Bronchial epithelial cell (primary cell): ENCODE measurements at regions not wholly inside any gene's neighbourhood (a gene's known extent, or its start where the extent isn't known, plus 50 kb on each side); places are given as distances from the start of the nearest gene placed in this dataset.
A peak's percentile ranks its signal among the peaks of the same experiment; 100 is the strongest.
"Not testable (repeated sequence)": the region's sequence is repeated elsewhere in the genome, so short reads cannot be mapped to it uniquely, and the experiment has no call there.

Source experiments
- DNase-seq: peaks from one replicate; pipeline ENCODE4 v3.0.0-alpha.2; 2010; ENCODE audit warnings: low read depth
- FAIRE-seq: peaks from 2 replicates; lab custom pipeline; 2011; peaks lifted over from hg19 to GRCh38; lab: Jason Lieb, UNC
- H3K27me3 ChIP-seq: 2 replicates; pipeline ENCODE4 v1.5.1; 2011; ENCODE audit warnings: low read length; ENCODE audit not compliant: control insufficient read depth, insufficient read depth
- H3K36me3 ChIP-seq: 2 replicates; pipeline ENCODE4 v1.5.1; 2011; ENCODE audit warnings: low read length; ENCODE audit not compliant: control insufficient read depth, insufficient read depth
- H3K4me3 ChIP-seq: 2 replicates; pipeline ENCODE4 v1.5.1; 2011; ENCODE audit warnings: mild to moderate bottlenecking, low read depth, low read length, control low read depth
- TF ChIP-seq, protein P1 (sequence below): IDR thresholded peaks from 2 replicates; pipeline ENCODE4 v1.5.1; 2011; ENCODE audit warnings: mild to moderate bottlenecking, moderate library complexity, low read length, control low read depth, inconsistent platforms; ENCODE audit not compliant: insufficient read depth, severe bottlenecking

DNA sequence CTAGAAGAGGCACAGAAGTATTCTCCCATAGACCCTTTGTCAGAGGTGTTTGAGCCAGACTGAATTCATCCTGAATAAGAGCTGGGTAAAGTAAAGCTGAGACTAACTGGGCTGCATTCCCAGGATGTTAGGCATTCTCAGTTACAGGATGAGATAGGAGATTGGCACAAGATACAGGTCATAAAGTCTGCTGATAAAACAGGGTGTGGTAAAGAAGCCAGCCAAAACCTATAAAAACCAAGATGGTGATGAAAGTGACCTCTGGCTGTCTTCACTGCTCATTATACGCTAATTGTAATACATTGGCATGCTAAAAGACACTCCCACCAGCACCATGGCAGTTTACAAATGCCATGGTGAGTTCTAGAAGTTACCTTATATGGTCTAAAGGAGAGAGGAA is 364.9 kb upstream of the TMEFF2 start:
- DNase-seq: peak; percentile 32
- H3K4me3 ChIP-seq: no peak overlapping the region
- no peak for FAIRE-seq
- TF ChIP-seq, protein P1, sequence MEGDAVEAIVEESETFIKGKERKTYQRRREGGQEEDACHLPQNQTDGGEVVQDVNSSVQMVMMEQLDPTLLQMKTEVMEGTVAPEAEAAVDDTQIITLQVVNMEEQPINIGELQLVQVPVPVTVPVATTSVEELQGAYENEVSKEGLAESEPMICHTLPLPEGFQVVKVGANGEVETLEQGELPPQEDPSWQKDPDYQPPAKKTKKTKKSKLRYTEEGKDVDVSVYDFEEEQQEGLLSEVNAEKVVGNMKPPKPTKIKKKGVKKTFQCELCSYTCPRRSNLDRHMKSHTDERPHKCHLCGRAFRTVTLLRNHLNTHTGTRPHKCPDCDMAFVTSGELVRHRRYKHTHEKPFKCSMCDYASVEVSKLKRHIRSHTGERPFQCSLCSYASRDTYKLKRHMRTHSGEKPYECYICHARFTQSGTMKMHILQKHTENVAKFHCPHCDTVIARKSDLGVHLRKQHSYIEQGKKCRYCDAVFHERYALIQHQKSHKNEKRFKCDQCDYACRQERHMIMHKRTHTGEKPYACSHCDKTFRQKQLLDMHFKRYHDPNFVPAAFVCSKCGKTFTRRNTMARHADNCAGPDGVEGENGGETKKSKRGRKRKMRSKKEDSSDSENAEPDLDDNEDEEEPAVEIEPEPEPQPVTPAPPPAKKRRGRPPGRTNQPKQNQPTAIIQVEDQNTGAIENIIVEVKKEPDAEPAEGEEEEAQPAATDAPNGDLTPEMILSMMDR: no peak
- H3K27me3 ChIP-seq: no peaks in the 10 kb centered on the region
- no peaks in the 10 kb centered on the region for H3K36me3 ChIP-seq

DNA sequence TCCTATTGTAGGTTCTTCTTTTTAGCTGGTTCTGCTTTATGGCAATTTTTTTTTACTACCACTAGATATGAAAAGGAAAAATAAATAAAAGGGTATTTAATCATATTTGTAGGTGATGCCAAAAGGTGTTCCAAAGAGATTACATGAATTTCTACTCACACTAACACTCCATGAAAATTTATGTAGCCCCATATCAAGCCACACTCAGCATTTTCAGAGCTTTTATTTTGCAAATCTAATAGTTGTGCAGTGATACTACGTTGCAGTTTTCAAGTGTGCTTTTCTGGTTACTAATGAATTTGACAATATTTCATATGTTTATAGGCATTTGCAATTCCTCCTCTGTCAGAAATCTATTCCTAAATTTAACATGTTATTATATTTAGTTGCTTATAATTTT is 363.9 kb upstream of the TMEFF2 start:
- FAIRE-seq: no peak
- DNase-seq: no peak
- TF ChIP-seq, protein P1: no peak

DNA sequence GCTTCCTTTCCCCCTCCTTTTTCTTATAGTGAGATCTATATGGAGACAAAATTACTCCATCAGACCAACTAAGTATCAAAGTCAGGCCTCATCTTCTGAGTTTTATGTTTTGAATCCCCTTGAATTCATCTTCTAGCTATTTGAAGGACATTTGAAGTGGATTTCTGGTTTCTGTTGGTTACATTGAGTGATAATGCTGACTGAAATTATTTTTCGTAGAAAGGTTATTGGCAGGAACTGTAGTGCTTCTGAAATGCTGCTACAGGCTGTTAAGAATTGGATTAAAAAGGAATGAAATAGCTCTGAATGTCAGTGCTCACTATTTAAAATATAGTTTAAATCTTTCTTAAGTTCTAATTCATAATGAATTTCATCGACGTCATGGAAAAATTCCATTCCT is 361.0 kb upstream of the TMEFF2 start:
- no peaks in the 10 kb centered on the region for H3K36me3 ChIP-seq
- TF ChIP-seq, protein P1: no peak
- DNase-seq: no peak
- FAIRE-seq: no peak
- H3K27me3 ChIP-seq: no peaks in the 10 kb centered on the region
- no peak overlapping the region for H3K4me3 ChIP-seq

More for the DNA sequence above, 363.9 kb upstream of the TMEFF2 start:
- H3K4me3 ChIP-seq: no peak overlapping the region
- H3K36me3 ChIP-seq: no peaks in the 10 kb centered on the region
- H3K27me3 ChIP-seq: no peaks in the 10 kb centered on the region

DNA sequence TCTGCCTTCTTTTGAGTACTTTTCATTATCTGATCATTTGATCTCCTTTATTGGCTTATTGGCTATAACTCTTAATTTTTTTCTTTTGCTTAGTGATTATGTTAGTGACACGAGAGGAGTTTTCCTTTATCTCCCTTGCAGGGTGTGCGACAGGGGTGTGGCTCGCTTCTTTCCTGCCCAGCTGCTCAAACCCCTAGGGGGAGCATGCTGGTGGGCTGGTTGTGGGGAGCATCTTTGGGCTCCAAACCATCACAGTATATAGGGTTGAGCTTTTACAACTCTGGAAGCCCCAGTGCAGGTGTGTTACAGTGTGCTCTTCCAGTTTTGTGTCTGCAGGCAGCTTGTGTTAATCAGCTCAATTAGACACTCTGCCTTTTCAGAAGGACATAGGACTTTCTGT is 357.0 kb upstream of the TMEFF2 start:
- FAIRE-seq: no peak

DNA sequence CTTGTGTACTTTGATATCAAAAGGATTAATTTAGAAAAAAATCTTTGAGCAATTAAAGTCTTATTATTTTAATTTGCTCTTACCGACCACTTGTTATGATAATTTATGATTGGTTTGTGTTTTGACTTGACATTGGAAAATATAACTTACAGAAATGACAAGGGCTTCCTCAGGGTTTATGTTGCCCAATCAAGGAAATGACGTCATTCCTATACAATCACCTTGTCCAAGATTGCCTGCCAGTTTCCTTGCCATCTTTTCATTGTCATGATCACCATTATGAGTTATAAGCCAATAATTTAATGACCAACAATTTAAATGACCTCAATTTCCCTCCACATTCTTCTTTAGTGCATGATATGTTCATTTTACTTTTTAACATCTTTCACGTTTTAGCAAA is 351.8 kb upstream of the TMEFF2 start:
- Histone ChIP-seq H3K4me3 (no peak overlapping the region), H3K27me3 (no peaks in the 10 kb centered on the region), H3K36me3 (no peaks in the 10 kb centered on the region)
- DNase-seq: peak; percentile 83
- TF ChIP-seq, protein P1: no peak
- FAIRE-seq: no peak

More for the DNA sequence above, 357.0 kb upstream of the TMEFF2 start:
- TF ChIP-seq, protein P1: no peak
- Histone ChIP-seq H3K27me3 (no peaks in the 10 kb centered on the region), H3K4me3 (no peak overlapping the region), H3K36me3 (no peaks in the 10 kb centered on the region)
- no peak for DNase-seq

DNA sequence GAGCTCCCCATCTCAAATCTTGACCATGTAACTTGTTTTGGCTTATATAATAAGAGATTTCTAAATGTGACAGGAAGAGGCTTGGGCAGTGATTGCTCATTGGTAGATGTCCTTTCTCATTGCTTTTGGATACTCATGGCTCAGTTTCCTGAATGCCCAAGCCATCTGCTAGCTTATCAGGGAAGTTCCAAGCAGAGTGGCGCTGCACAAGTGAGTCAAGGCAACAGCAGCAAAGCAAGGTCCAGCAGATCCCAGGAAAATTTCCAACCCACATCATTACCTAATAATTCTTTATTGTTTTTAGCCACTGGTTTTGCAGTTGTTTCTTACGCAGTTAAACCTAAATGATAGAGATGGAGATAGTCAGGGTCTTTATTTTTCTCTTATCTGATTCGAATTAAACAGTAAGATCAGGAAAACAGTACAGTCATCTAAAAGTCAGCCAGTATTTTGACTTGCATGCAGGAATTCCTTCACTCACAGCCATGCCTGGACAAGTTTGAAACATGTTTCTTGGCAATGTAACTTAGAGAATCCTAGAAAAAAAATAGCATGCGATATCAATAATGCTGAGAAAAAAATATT is 349.7 kb upstream of the TMEFF2 start:
- H3K4me3 ChIP-seq: peak overlapping the region; percentile 6

DNA sequence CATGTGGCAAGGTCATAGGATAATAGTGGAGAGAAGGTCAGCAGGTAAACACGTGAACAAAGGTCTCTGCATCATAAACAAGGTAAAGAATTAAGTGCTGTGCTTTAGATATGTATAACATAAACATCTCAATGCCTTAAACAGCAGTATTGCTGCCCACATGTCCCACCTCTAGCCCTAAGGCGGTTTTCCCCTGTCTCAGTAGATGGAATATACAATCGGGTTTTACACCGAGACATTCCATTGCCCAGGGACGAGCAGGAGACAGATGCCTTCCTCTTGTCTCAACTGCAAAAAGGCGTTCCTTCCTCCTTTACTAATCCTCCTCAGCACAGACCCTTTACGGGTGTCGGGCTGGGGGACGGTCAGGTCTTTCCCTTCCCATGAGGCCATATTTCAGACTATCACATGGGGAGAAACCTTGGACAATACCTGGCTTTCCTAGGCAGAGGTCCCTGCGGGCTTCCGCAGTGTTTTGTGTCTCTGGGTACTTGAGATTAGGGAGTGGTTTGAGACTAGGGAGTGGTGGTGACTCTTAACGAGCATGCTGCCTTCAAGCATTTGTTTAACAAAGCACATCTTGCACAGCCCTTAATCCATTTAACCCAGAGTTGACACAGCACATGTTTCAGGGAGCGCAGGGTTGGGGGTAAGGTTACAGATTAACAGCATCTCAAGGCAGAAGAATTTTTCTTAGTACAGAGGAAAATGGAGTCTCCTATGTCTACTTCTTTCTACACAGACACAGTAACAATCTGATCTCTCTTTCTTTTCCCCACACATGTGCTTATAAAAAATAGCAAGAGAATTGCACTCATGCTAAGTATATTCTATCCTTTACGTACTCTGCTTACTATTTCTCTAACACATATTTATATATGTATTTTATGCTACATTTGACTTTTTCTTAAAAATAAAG is 347.7 kb upstream of the TMEFF2 start:
- not testable (repeated sequence) for H3K4me3 ChIP-seq, H3K27me3 ChIP-seq, H3K36me3 ChIP-seq, FAIRE-seq
- DNase-seq: peak; percentile 23

More for the DNA sequence above, 349.7 kb upstream of the TMEFF2 start:
- TF ChIP-seq, protein P1: no peak
- H3K36me3 ChIP-seq: no peaks in the 10 kb centered on the region
- DNase-seq: peak; percentile 94
- no peaks in the 10 kb centered on the region for H3K27me3 ChIP-seq
- FAIRE-seq: no peak
